ENCODE measurements at regions not wholly inside any gene's neighbourhood (a gene's known extent, or its start where the extent isn't known, plus 50 kb on each side); places are given as distances from the start of the nearest gene placed in this dataset.
"Not testable (repeated sequence)": the region's sequence is repeated elsewhere in the genome, so short reads cannot be mapped to it uniquely, and the experiment has no call there.

DNA sequence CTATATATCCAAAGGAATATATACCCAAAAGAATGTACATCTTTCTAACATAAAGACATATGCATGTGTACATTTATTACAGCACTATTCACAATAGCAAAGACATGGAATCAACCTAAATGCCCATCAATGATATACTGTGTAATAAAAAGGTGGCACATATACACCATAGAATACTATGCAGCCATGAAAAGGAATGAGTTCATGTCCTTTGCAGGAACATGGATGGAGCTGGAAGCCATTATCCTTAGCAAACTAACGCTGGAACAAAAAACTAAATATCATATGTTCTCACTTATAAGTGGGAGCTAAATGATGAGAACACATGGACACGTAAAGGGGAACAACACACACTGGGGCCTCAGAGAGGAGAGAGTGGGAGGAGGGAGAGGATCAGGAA, 365.7 kb upstream of the FTMT start:
- DNase-seq (ENCODE audit: low spot score): not testable (repeated sequence)

DNA sequence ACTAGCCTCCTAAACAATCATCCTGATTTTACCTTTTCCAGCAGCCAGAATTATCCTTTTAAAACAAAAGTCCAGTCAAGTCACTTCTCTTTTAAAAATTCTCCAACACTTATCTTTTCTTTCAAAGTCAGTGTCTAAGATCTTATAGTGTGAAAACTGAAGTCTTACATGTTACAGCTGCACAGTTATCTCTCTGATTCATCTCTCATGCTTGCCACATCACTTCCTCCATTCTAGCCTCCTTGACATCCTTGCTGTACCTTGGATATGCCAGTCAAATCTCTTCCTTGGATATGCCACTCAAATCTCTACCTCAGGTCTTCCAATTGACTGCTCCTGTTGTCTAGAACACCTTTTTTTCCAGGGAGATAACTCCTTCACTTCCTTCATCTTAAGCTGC, 361.7 kb upstream of the FTMT start:
- no peak for DNase-seq (ENCODE audit: low spot score)

DNA sequence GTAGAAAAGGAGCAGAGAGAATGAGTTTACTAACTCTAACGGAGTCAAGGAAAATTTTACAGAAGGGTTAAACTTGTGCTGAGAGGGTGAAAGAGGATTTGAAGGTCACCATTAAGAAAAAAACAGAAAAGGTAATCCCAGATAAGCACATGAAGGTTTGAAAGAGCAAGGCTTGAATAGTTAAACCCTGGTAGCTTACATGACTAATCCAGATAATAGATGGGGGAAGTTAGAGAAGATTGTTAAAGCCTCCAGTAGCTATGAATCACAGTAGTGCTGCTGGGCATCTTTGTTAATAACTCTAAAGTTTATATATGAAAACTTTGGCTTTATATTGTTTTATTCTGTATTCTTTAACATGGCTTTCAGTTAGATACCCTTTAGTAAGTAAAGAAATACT, 354.5 kb upstream of the FTMT start:
- no peak for DNase-seq (ENCODE audit: low spot score)

- DNase-seq (ENCODE audit: low spot score): no peak
Measured at GRCh38 chr5:121500310-121500709, 351.4 kb upstream of the FTMT start.

DNA sequence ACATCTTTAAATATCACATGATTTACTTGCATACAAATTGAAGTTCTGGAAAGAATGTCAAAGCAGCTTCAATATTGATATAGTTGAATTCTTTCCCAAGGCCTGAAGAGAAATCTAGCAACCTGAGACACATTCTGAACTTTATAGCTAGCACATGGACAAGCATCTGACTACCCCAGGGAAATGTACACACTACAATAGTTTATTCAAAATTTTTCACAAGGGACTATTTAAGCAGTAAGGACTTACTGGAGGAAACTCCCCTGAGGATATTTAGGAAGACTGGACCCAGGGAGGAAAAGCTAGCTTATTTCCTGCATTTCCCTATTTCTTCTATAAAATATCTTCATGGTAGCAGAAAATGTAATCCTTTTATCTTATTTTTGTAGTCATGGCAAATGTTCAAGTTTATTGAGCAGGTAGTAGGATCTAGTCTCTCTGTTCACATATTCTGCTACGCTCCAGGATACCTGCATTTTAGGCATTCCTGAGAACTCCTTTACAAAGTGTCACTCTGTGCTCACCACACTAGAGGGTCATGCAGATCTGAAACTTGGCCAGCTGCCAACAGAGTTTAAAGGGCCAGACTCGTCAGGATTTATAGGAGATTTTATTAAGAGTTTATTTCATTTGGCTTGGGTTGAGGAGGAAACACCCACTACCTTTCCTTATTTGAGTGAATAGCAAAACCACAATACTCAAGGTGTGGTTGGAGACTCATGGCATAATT, 348.4 kb upstream of the FTMT start:
- DNase-seq (ENCODE audit: low spot score): no peak

GRCh38 chr5:121516997-121517396, 334.7 kb upstream of the FTMT start:
- no peak for DNase-seq (ENCODE audit: low spot score)

DNA sequence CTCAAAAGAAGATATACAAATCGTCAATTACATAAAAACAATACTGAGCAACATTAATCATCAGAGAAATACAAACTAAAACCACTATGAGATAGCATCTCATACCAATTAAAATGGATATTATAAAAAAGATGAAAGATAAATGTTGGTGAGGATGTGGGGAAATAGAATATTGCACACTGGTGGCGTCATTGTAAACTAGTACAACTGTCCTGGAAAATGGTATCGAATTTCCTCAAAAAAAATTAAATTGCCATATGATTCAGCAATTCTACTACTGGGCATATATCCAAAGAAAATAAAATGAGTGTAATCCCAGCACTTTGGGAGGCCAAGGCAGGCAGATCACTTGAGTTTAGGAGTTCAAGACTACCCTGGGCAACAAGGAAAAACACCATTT, 326.0 kb upstream of the FTMT start:
- DNase-seq (ENCODE audit: low spot score): no peak

DNA sequence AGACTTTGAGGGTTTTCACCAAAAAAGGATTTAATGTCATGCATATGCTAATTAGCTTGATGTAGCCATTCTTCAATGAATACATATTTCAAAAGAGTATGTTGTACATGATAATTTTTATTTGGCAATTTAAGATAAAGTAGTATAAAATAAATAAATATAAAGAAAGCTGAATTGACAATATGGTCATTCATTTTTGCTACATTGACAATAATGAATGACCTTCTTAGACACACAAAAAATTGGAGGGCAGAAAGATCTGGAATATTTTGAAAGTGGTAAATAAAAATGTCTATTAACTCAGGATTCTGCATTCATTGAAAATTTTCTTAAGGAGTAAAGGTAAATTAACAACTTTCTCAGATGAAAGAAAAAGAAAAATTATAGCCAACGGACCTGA, 324.8 kb upstream of the FTMT start:
- DNase-seq (ENCODE audit: low spot score): no peak

DNA sequence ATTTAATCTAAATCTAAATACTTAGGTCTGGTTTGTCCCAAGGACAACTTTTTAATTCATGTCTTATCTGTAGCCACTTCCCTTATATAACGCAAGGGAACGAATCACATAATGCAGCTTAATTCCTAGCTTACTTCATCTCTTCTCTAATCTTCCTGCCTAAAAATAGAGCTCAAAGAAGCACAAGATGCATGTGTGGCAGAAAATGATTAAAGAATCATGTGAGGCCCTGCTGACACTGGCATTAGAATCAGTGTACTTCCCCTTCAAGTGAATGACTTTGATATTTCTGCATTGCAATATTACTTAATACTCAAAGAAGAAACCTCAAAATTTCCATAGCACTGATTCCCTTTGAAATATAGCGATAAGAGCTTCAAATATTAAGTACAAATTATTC, 317.9 kb upstream of the FTMT start:
- DNase-seq (ENCODE audit: low spot score): no peak

DNA sequence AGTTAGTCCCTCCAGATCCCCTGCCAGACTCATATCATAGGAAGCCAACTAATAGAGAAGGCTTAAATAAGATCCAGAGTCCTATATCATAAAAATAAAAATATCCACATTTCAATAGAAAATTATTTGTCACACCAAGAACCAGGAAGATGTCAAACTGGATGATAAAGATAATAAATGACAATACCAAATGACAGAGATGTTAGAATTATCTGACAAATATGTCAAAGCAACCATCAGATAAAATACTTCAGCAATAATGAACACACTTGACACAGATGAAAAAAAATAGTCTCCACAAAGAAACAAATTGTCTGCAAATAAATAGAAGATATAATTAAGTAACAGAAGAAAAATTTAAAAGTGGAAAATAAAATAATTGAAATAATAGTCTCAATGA, 300.7 kb upstream of the FTMT start:
- no peak for DNase-seq (ENCODE audit: low spot score)

DNA sequence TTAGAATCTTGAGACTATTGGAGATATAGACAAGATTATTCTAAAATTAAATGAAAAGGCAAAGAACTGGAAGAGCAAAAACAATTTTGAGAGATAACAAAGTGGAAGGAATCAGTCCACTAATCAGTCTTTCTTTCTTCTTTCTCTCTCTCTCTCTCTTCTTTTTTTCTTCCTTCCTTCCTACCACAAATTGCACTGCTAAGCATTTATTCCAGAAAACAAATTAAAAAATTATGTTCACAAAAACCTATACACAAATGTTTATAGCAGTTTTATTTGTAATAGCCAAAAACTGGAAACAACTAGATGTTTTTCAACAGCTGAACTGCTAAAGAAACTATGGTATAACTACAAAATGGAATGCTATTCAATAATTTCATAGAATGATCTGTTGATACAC, 291.9 kb upstream of the FTMT start:
- no peak for DNase-seq (ENCODE audit: low spot score)

DNA sequence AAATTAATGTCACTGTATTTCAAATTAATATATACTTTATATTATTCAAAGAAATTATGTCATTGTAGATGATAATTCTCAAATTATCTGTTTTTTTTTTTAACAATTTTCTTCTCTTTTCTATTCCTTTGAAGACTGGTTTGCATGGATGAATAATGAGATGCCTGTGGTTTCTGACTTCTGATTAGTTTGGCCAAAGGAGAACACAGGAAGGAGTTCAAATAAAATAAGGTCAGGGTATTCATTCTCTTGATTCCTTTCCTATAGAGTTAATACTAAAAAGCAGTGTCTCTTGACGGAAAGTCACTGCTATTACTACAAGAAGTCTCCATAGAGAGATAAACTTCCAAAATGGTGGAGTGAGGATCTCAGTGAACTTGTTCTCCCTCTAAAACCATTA, 279.6 kb upstream of the FTMT start:
- no peak for DNase-seq (ENCODE audit: low spot score)

DNA sequence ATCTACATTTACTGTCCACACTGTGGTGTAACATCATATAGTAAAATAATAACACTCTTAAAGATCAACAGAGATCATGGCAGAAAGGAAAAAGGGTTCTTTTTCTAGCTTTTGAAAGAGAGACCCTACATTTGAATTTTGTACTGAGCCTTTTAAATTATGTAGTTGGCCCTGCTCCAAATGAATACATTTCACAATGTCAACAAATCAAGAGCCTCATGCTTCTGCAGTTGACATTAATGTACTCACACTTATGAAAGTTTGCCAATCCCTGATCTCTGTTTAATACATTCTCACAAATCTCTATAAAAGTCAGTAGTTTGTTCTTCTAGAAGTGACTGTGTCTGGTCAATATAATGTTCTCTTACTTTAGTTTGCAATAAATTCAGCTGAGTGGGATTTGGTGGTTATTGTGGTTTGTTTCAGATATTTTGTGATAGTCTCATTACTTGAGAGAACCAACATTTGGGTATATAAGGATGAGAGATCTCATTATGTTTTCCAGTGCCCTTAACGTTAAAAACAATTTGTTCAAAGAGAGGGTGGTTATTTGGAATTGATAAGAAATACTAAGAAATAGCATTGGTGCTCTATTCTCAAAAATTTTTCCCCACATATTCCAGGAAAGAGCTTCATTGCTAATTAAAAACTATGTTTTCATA, 277.8 kb upstream of the FTMT start:
- no peak for DNase-seq (ENCODE audit: low spot score)

DNA sequence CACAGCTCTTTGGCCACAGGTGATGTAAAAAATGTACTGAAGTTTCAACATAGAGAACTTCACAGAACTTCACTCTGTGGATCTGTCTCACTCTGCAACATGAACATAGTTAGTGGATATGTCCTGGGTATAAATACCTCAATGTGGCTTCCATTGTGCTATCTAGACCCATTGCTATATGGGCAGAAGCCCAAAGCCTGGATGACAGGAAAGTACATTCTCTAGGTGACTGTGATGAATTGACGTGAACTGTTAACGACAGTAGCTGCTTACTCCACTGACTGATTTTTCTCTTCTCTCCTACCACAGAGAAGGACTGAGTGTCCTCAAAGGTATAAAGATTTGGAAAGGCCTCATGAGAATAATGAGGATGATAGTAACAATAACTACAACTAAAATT, 270.1 kb upstream of the FTMT start:
- DNase-seq (ENCODE audit: low spot score): no peak

DNA sequence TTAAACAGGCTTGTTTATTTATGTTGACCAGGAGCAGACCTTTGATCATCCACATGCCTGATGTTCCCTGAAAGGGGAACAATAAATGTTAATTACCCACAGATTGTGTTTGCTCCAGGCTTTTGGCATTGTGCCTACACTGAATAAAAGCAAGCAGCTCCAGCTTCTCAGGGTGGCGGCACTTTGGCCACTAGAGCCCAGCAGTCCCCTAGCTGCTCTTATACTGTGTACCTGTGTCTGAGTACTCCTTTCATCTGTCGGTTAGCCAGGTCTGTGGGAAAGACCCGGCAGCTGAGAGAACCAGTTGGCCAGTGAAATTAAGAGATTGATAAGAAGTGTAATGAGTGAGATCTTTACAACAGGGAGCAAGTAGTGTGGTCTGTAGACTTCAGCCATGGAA, 254.8 kb upstream of the FTMT start:
- no peak for DNase-seq (ENCODE audit: low spot score)

DNA sequence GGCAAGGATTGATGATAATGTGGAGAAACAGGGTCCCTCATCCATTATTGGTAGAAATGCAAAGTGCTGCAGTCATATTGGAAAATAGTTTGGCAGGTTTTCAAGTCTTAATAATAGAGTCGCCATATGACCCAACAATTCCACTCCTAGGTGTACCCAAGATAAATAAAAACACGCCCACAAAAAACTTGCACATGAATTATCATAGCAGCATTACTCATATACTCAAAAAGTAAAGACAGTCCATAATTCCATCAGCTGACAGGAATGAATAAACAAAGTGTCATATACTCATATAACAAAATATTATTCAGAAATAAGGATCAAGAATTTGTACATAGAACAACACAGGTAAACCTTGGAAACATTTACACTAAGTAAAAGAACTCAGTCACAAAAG, 242.9 kb upstream of the FTMT start:
- no peak for DNase-seq (ENCODE audit: low spot score)

- no peak for DNase-seq (ENCODE audit: low spot score)
Measured at GRCh38 chr5:121624035-121624434, 227.6 kb upstream of the FTMT start.

- no peak for DNase-seq (ENCODE audit: low spot score)
Measured at GRCh38 chr5:121628783-121629182, 222.9 kb upstream of the FTMT start.

GRCh38 chr5:121630402-121630801, 221.3 kb upstream of the FTMT start:
- DNase-seq (ENCODE audit: low spot score): no peak

- DNase-seq (ENCODE audit: low spot score): no peak
Measured at GRCh38 chr5:121634946-121635345, 216.7 kb upstream of the FTMT start.

DNA sequence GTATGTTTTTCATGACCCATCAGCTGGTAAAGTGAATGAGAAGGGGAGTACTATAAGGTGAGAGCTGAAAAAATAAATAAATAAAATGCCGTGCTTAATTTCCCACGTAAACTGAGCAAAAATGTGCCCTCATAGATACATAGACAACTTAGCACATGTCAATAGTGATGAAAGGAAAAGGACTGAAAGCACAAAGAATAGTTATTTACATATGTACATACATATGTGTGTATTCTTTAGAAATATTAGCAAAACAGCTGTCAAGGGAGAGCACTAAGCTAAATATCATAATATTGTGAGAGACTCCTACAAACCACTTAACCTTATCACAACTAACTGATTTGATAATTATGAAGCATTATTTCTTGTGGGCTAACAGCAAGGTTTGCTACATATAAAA, 213.6 kb upstream of the FTMT start:
- DNase-seq (ENCODE audit: low spot score): no peak

DNA sequence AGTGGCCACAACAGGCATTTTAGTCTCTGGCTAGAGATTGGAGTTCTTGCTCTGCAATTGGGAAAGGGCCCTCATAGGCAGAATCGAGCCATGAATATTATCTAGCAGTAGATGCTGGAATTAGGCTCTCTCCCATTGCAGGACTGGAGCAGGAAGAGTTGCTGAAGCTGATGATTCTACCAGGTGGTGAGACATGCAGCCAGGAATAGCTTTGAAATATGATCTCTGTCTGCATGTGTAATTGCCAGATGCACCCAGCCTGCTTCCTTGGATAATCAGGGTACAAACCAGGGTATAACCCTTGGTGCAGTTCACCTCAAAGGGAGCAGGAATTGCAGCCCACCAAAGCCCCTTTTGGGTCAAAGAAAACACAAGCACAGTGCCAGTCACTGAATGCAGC, 211.4 kb upstream of the FTMT start:
- no peak for DNase-seq (ENCODE audit: low spot score)

- no peak for DNase-seq (ENCODE audit: low spot score)
Measured at GRCh38 chr5:121658221-121658620, 193.5 kb upstream of the FTMT start.

- DNase-seq (ENCODE audit: low spot score): no peak
Measured at GRCh38 chr5:121660142-121660541, 191.5 kb upstream of the FTMT start.
